H9 (cell line): ENCODE measurements at regions not wholly inside any gene's neighbourhood (a gene's known extent, or its start where the extent isn't known, plus 50 kb on each side); places are given as distances from the start of the nearest gene placed in this dataset.
A peak's percentile ranks its signal among the peaks of the same experiment; 100 is the strongest.

Source experiments
- DNase-seq: peaks from one replicate; pipeline ENCODE4 v3.0.0-alpha.2; 2017
- H2AFZ ChIP-seq: one replicate; pipeline ENCODE4 v1.6.1; 2013; ENCODE audit warnings: mild to moderate bottlenecking, low read length, control low read depth, moderate library complexity
- H2AK5ac ChIP-seq: 2 replicates; pipeline ENCODE4 v1.6.1; 2013; ENCODE audit warnings: low read length, control low read depth, mixed read lengths; ENCODE audit not compliant: insufficient read length
- H2BK120ac ChIP-seq: one replicate; pipeline ENCODE4 v1.6.1; 2013; ENCODE audit warnings: low read depth, mild to moderate bottlenecking, low read length, control low read depth, inconsistent platforms; ENCODE audit not compliant: poor library complexity, severe bottlenecking
- H2BK12ac ChIP-seq: 2 replicates; pipeline ENCODE4 v1.6.1; 2013; ENCODE audit warnings: low read length, control low read depth, mixed read lengths, low read depth; ENCODE audit not compliant: insufficient read length
- H2BK15ac ChIP-seq: 2 replicates; pipeline ENCODE4 v1.6.1; 2013; ENCODE audit warnings: low read depth, low read length, control low read depth
- H2BK20ac ChIP-seq: one replicate; pipeline ENCODE4 v1.6.1; 2013; ENCODE audit warnings: low read depth, mild to moderate bottlenecking, low read length, control low read depth, inconsistent platforms; ENCODE audit not compliant: poor library complexity, severe bottlenecking
- H2BK5ac ChIP-seq: 2 replicates; pipeline ENCODE4 v1.6.1; 2013; ENCODE audit warnings: low read length, control low read depth, mixed read lengths; ENCODE audit not compliant: insufficient read length
- H3K14ac ChIP-seq: 2 replicates; pipeline ENCODE4 v1.6.1; 2013; ENCODE audit warnings: low read length, control low read depth; ENCODE audit not compliant: insufficient read depth
- H3K18ac ChIP-seq: 2 replicates; pipeline ENCODE4 v1.6.1; 2013; ENCODE audit warnings: low read depth, mild to moderate bottlenecking, mixed read lengths, low read length, control low read depth; ENCODE audit not compliant: insufficient read length
- H3K23ac ChIP-seq: 2 replicates; pipeline ENCODE4 v1.6.1; 2013; ENCODE audit warnings: low read length, control low read depth, mixed read lengths, low read depth; ENCODE audit not compliant: insufficient read length
- H3K23me2 ChIP-seq: 2 replicates; pipeline ENCODE4 v1.6.1; 2013; ENCODE audit warnings: low read depth, mild to moderate bottlenecking, mixed read lengths, low read length, control low read depth; ENCODE audit not compliant: insufficient read length, poor library complexity, severe bottlenecking
- H3K27ac ChIP-seq: 2 replicates; pipeline ENCODE4 v1.5.1; 2013; ENCODE audit warnings: low read length, control low read depth, mixed read lengths, low read depth; ENCODE audit not compliant: insufficient read length
- H3K27me3 ChIP-seq: 2 replicates; pipeline ENCODE4 v1.6.1; 2013; ENCODE audit warnings: low read length, control low read depth, inconsistent platforms; ENCODE audit not compliant: insufficient read depth
- H3K4ac ChIP-seq: 2 replicates; pipeline ENCODE4 v1.6.1; 2013; ENCODE audit warnings: low read depth, mild to moderate bottlenecking, control low read depth, inconsistent platforms, low read length, moderate library complexity
- H3K4me1 ChIP-seq: 2 replicates; pipeline ENCODE4 v1.6.1; 2013; ENCODE audit warnings: low read length, control low read depth, inconsistent platforms; ENCODE audit not compliant: insufficient read depth
- H3K4me2 ChIP-seq: 2 replicates; pipeline ENCODE4 v1.6.1; 2013; ENCODE audit warnings: low read length, control low read depth, mixed read lengths; ENCODE audit not compliant: insufficient read length, insufficient read depth
- H3K56ac ChIP-seq: 2 replicates; pipeline ENCODE4 v1.6.1; 2013; ENCODE audit warnings: low read depth, mild to moderate bottlenecking, mixed read lengths, low read length, control low read depth; ENCODE audit not compliant: insufficient read length
- H3K79me1 ChIP-seq: 2 replicates; pipeline ENCODE4 v1.6.1; 2013; ENCODE audit warnings: low read depth, mild to moderate bottlenecking, moderate library complexity, low read length, control low read depth, inconsistent platforms; ENCODE audit not compliant: insufficient read depth, poor library complexity, severe bottlenecking
- H3K79me2 ChIP-seq: 2 replicates; pipeline ENCODE4 v1.6.1; 2013; ENCODE audit warnings: low read length, control low read depth, inconsistent platforms; ENCODE audit not compliant: insufficient read depth
- H3K9ac ChIP-seq: 2 replicates; pipeline ENCODE4 v1.6.1; 2013; ENCODE audit warnings: low read length, control low read depth, mixed read lengths; ENCODE audit not compliant: insufficient read length; ENCODE audit errors: extremely low read depth
- H3K9me3 ChIP-seq: one replicate; pipeline ENCODE4 v1.6.1; 2013; ENCODE audit warnings: low read depth, low read length, inconsistent platforms; ENCODE audit not compliant: control insufficient read depth
- H3T11ph ChIP-seq: one replicate; pipeline ENCODE4 v1.6.1; 2013; ENCODE audit warnings: mild to moderate bottlenecking, low read length, control low read depth, inconsistent platforms
- H4K20me1 ChIP-seq: one replicate; pipeline ENCODE4 v1.6.1; 2013; ENCODE audit not compliant: control insufficient read depth, insufficient read length, insufficient read depth
- H4K5ac ChIP-seq: 2 replicates; pipeline ENCODE4 v1.6.1; 2013; ENCODE audit warnings: low read depth, mild to moderate bottlenecking, mixed read lengths, low read length, control low read depth; ENCODE audit not compliant: insufficient read length
- H4K8ac ChIP-seq: replicated peaks from 2 replicates; pipeline ENCODE4 v1.6.1; 2013; ENCODE audit warnings: low read length, control low read depth, mixed read lengths, low read depth; ENCODE audit not compliant: insufficient read length
- H4K91ac ChIP-seq: 2 replicates; pipeline ENCODE4 v1.6.1; 2013; ENCODE audit warnings: low read depth, mild to moderate bottlenecking, moderate library complexity, mixed read lengths, low read length, control low read depth; ENCODE audit not compliant: insufficient read length
- H3K27ac Mint-ChIP-seq, 3 experiments: 2 replicates in 2 of 3; 3 replicates in 1 of 3; pipeline ENCODE4 v1.8.0; 2020 to 2021; ENCODE audit warnings: mixed read lengths in 3 of 3, mild to moderate bottlenecking in 1 of 3, moderate library complexity in 1 of 3
- H3K27me3 Mint-ChIP-seq: 2 replicates; pipeline ENCODE4 v1.8.0; 2021; ENCODE audit warnings: low read depth, mild to moderate bottlenecking, moderate library complexity, mixed read lengths
- H3K36me3 Mint-ChIP-seq, 3 experiments: 2 replicates in 2 of 3; 3 replicates in 1 of 3; pipeline ENCODE4 v1.8.0; 2020 to 2021; ENCODE audit warnings: low read depth in 3 of 3, mixed read lengths in 3 of 3; ENCODE audit not compliant: insufficient read depth in 1 of 3
- H3K4me1 Mint-ChIP-seq, 2 experiments: 2 replicates each; pipeline ENCODE4 v1.8.0; 2020; ENCODE audit warnings: mixed read lengths in 2 of 2
- H3K4me3 Mint-ChIP-seq, 2 experiments: 2 replicates in 1 of 2; 3 replicates in 1 of 2; pipeline ENCODE4 v1.8.0; 2020 to 2021; ENCODE audit warnings: mild to moderate bottlenecking in 2 of 2, mixed read lengths in 2 of 2, moderate library complexity in 1 of 2
- H3K9me3 Mint-ChIP-seq, 2 experiments: 2 replicates in 1 of 2; 3 replicates in 1 of 2; pipeline ENCODE4 v1.8.0; 2020; ENCODE audit warnings: mild to moderate bottlenecking in 2 of 2, mixed read lengths in 2 of 2, moderate library complexity in 1 of 2
- WGBS: extraction: QIAGEN DNeasy Blood & Tissue Kit; methylation state at CpG from one replicate; pipeline ENCODE4 v1.1.7; 2013; ENCODE audit warnings: missing lambda C conversion rate, low lambda C conversion rate, mixed read lengths; ENCODE audit not compliant: insufficient read length; ENCODE audit errors: extremely low coverage; 5-methylcytosine and 5-hydroxymethylcytosine counted together
- TF ChIP-seq, protein P1 (sequence below): fragments of 200-600 bp; sonication (generic); conservative IDR thresholded peaks from 3 replicates; pipeline ENCODE4 v1.8.0; 2021; ENCODE audit warnings: antibody characterized with exemption, mild to moderate bottlenecking

DNA sequence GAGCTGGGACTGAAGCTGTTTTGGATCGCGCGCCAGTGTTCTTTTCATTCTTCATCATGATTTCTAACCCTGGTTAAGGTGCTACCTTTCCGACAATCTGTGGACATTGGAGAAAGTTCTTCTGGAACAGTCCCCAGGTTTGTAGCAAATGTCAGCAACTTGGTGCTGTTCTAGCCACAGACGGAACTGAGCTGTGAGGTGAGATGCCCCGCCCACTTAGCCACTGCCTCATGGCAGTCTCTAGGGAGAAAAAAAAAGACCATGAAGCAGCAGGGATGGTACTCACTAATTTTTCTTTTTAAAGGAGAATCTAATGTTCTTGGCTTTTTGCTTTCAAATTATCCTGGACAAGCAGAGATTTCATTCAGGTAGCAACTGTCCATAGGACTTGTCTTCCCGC lies 72.1 kb upstream of the STK32A start:
- Mint-ChIP-seq H3K36me3 (peaks cover 0 to 8% (median 0%) of the 10 kb centered on the region in 3 experiments; a peak in 2 of 7 replicates), H3K9me3 (peaks cover 0 to 3% of the 10 kb centered on the region in 2 experiments; a peak in 2 of 5 replicates), H3K27ac (no peak overlapping the region), H3K4me1 (no peaks in the 10 kb centered on the region), H3K4me3 (no peak overlapping the region), H3K27me3 (peaks cover 4% of the 10 kb centered on the region)
- H3K4me1 ChIP-seq, result no peaks in the 10 kb centered on the region
- H4K91ac ChIP-seq, result no peak overlapping the region
- H3K23ac ChIP-seq, result no peak overlapping the region
- H2BK15ac ChIP-seq, result no peak overlapping the region
- H2BK20ac ChIP-seq, result no peak overlapping the region
- no peak overlapping the region for H2AK5ac ChIP-seq
- no peak overlapping the region for H2BK12ac ChIP-seq
- no peak overlapping the region for H3K9ac ChIP-seq
- no peak overlapping the region for H2AFZ ChIP-seq
- H2BK120ac ChIP-seq, result no peak overlapping the region
- DNase-seq, result peak; percentile 32
- H3T11ph ChIP-seq, result no peak overlapping the region
- H4K5ac ChIP-seq, result no peak overlapping the region
- H2BK5ac ChIP-seq, result no peak overlapping the region
- H3K4me2 ChIP-seq, result no peak overlapping the region
- H4K8ac ChIP-seq, result no peak overlapping the region
- no peaks in the 10 kb centered on the region for H3K23me2 ChIP-seq
- no peak overlapping the region for H3K14ac ChIP-seq
- WGBS, result no CpG with 5 or more reads among the region's 7 CpGs
- no peaks in the 10 kb centered on the region for H3K79me1 ChIP-seq
- H3K9me3 ChIP-seq, result no peaks in the 10 kb centered on the region
- no peak overlapping the region for H3K27ac ChIP-seq
- TF ChIP-seq, protein P1, sequence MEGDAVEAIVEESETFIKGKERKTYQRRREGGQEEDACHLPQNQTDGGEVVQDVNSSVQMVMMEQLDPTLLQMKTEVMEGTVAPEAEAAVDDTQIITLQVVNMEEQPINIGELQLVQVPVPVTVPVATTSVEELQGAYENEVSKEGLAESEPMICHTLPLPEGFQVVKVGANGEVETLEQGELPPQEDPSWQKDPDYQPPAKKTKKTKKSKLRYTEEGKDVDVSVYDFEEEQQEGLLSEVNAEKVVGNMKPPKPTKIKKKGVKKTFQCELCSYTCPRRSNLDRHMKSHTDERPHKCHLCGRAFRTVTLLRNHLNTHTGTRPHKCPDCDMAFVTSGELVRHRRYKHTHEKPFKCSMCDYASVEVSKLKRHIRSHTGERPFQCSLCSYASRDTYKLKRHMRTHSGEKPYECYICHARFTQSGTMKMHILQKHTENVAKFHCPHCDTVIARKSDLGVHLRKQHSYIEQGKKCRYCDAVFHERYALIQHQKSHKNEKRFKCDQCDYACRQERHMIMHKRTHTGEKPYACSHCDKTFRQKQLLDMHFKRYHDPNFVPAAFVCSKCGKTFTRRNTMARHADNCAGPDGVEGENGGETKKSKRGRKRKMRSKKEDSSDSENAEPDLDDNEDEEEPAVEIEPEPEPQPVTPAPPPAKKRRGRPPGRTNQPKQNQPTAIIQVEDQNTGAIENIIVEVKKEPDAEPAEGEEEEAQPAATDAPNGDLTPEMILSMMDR, result no peak
- H3K4ac ChIP-seq, result no peak overlapping the region
- H3K27me3 ChIP-seq, result no peaks in the 10 kb centered on the region
- no peak overlapping the region for H3K18ac ChIP-seq
- H3K56ac ChIP-seq, result no peak overlapping the region
- H3K79me2 ChIP-seq, result no peaks in the 10 kb centered on the region
- no peaks in the 10 kb centered on the region for H4K20me1 ChIP-seq
